OCI-LY7 (cell line): ENCODE measurements at regions not wholly inside any gene's neighbourhood (a gene's known extent, or its start where the extent isn't known, plus 50 kb on each side); places are given as distances from the start of the nearest gene placed in this dataset.

Source experiments
- BruUV-seq: library from RNA; stranded (reverse); fragments of 400-500 nt; replicated peaks from 2 replicates; lab custom pipeline; 2021; lab: Mats Ljungman, UMichigan
- CTCF ChIA-PET: fragments of 300-600 bp; sonication (Branson Sonifier 250); formaldehyde crosslinking; loops from one replicate; lab custom pipeline; 2022; ENCODE audit warnings: antibody characterized with exemption; ENCODE audit not compliant: unreplicated experiment; lab: Charles Lee
- POLR2A ChIA-PET: fragments of 300-600 bp; sonication (Branson Sonifier 250); formaldehyde crosslinking; loops from one replicate; lab custom pipeline; 2022; ENCODE audit warnings: antibody characterized with exemption; lab: Charles Lee
- DNase-seq: peaks from one replicate; pipeline ENCODE4 v3.0.0-alpha.2; 2015; ENCODE audit warnings: low spot score
- H2AFZ ChIP-seq: fragments of 200-600 bp; sonication (generic), shearing (Covaris generic); 2 replicates; pipeline ENCODE4 v1.6.1; 2014; ENCODE audit warnings: mild to moderate bottlenecking, antibody characterized with exemption, low read length, moderate library complexity
- H3K27ac ChIP-seq: fragments of 200-600 bp; sonication (generic); 2 replicates; pipeline ENCODE4 v1.5.1; 2014; ENCODE audit warnings: mixed run types, low read depth, mild to moderate bottlenecking, moderate library complexity, low read length, inconsistent platforms; ENCODE audit not compliant: poor library complexity, severe bottlenecking
- H3K36me3 ChIP-seq: fragments of 200-600 bp; sonication (generic); 2 replicates; pipeline ENCODE4 v1.6.1; 2014; ENCODE audit warnings: mild to moderate bottlenecking, antibody characterized with exemption, low read length, moderate library complexity, mixed read lengths; ENCODE audit not compliant: insufficient read depth
- H3K4me1 ChIP-seq: fragments of 200-600 bp; sonication (generic); 2 replicates; pipeline ENCODE4 v1.5.1; 2014; ENCODE audit warnings: mild to moderate bottlenecking, low read length; ENCODE audit not compliant: insufficient read depth, poor library complexity, severe bottlenecking
- H3K4me2 ChIP-seq: fragments of 200-600 bp; sonication (generic); 2 replicates; pipeline ENCODE4 v1.6.1; 2014; ENCODE audit warnings: mild to moderate bottlenecking, low read length
- H3K4me3 ChIP-seq: fragments of 200-600 bp; sonication (generic); 2 replicates; pipeline ENCODE4 v1.5.1; 2014; ENCODE audit warnings: mild to moderate bottlenecking, low read depth, low read length; ENCODE audit not compliant: poor library complexity, severe bottlenecking
- H3K79me2 ChIP-seq: fragments of 200-600 bp; sonication (generic); 2 replicates; pipeline ENCODE4 v1.6.1; 2016; ENCODE audit warnings: low read depth, mild to moderate bottlenecking, low read length, moderate library complexity, mixed read lengths; ENCODE audit not compliant: insufficient read depth
- H3K9me2 ChIP-seq: fragments of 200-600 bp; sonication (generic); 2 replicates; pipeline ENCODE4 v1.6.1; 2016; ENCODE audit warnings: mild to moderate bottlenecking, low read length, mixed read lengths; ENCODE audit not compliant: insufficient read depth
- H3K9me3 ChIP-seq: fragments of 200-600 bp; sonication (generic); 2 replicates; pipeline ENCODE4 v1.6.1; 2014; ENCODE audit warnings: mild to moderate bottlenecking, mixed run types, low read length, mixed read lengths
- H4K20me1 ChIP-seq: fragments of 200-600 bp; sonication (generic); 2 replicates; pipeline ENCODE4 v1.6.1; 2014; ENCODE audit warnings: mild to moderate bottlenecking, antibody characterized with exemption, low read length, moderate library complexity, mixed read lengths; ENCODE audit not compliant: insufficient read depth
- EZH2phosphoT487 ChIP-seq: fragments of 200-600 bp; sonication (generic); IDR thresholded peaks from 2 replicates; pipeline ENCODE4 v1.6.1; 2018; ENCODE audit warnings: low read depth, borderline replicate concordance, mild to moderate bottlenecking, mixed run types, antibody characterized with exemption, low read length, moderate library complexity, mixed read lengths
- intact Hi-C: fragments of 100-400 bp; cut with micrococcal nuclease; formaldehyde crosslinking; loops from one replicate; pipeline ENCODE4 v1.10.0; 2022; ENCODE audit not compliant: unreplicated experiment
- TF ChIP-seq, protein P1 (sequence below): fragments of 200-600 bp; sonication (generic); conservative IDR thresholded peaks from 2 replicates; pipeline ENCODE4 v1.5.1; 2014; ENCODE audit warnings: mild to moderate bottlenecking, antibody characterized with exemption, low read length, moderate library complexity, mixed read lengths

DNA sequence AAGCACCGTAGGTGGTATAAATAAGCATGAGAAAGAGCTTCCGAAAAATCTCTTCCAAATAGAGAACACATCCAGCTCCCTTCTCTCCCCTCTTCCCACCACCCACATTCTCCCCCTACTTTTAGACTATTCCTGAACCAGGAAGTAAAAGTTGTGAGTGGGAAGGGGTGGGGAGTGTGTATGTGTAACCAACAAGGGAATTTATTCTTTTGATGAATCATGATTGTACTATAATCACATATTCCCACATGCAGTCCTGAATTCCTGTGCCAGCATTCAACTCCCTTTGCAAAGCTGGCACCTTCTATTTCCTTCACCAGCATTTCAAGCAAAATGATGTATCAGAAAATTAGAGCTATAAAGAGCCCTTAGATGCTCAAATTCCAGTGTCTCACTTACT is 230.6 kb upstream of the CHRM2 start:
- CTCF ChIA-PET, result no interaction called here
- no peak overlapping the region for H3K4me3 ChIP-seq
- no peaks in the 10 kb centered on the region for H3K36me3 ChIP-seq

GRCh38 chr7:136635751-136636150 is 232.7 kb upstream of the CHRM2 start:
- ChIA-PET POLR2A (interaction anchor here (0.6 kb wide), 1 partner anchor 49 kb away, joined by 3 read pairs; no protein-coding TSS in a partner anchor), CTCF (no interaction called here)
- no TSS peak for BruUV-seq
- H3K27ac ChIP-seq, result no peak overlapping the region
- H3K4me3 ChIP-seq, result no peak overlapping the region
- H4K20me1 ChIP-seq, result no peaks in the 10 kb centered on the region
- H3K9me3 ChIP-seq, result no peaks in the 10 kb centered on the region
- no peaks in the 10 kb centered on the region for H3K79me2 ChIP-seq
- H2AFZ ChIP-seq, result no peak overlapping the region
- no peaks in the 10 kb centered on the region for H3K9me2 ChIP-seq
- TF ChIP-seq, protein P1, sequence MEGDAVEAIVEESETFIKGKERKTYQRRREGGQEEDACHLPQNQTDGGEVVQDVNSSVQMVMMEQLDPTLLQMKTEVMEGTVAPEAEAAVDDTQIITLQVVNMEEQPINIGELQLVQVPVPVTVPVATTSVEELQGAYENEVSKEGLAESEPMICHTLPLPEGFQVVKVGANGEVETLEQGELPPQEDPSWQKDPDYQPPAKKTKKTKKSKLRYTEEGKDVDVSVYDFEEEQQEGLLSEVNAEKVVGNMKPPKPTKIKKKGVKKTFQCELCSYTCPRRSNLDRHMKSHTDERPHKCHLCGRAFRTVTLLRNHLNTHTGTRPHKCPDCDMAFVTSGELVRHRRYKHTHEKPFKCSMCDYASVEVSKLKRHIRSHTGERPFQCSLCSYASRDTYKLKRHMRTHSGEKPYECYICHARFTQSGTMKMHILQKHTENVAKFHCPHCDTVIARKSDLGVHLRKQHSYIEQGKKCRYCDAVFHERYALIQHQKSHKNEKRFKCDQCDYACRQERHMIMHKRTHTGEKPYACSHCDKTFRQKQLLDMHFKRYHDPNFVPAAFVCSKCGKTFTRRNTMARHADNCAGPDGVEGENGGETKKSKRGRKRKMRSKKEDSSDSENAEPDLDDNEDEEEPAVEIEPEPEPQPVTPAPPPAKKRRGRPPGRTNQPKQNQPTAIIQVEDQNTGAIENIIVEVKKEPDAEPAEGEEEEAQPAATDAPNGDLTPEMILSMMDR, result no peak
- no peak for TF ChIP-seq EZH2phosphoT487
- H3K4me2 ChIP-seq, result no peak overlapping the region
- H3K36me3 ChIP-seq, result no peaks in the 10 kb centered on the region
- no peak for DNase-seq
- no peaks in the 10 kb centered on the region for H3K4me1 ChIP-seq
- intact Hi-C loops, result no loop called here

More for the DNA sequence above, 230.6 kb upstream of the CHRM2 start:
- Histone ChIP-seq H3K79me2 (no peaks in the 10 kb centered on the region), H3K27ac (no peak overlapping the region), H2AFZ (no peak overlapping the region), H3K9me2 (no peaks in the 10 kb centered on the region), H3K4me1 (no peaks in the 10 kb centered on the region), H4K20me1 (no peaks in the 10 kb centered on the region), H3K9me3 (no peaks in the 10 kb centered on the region), H3K4me2 (no peak overlapping the region)
- TF ChIP-seq, protein P1, result no peak
- TF ChIP-seq EZH2phosphoT487, result no peak
- POLR2A ChIA-PET, result interaction anchor here (0.8 to 1.0 kb wide), 2 partner anchors 11 to 14 kb away, joined by 6 read pairs; no protein-coding TSS in a partner anchor
- no TSS peak for BruUV-seq
- intact Hi-C loops, result no loop called here
- DNase-seq, result no peak

GRCh38 chr7:136618818-136619217 is 249.6 kb upstream of the CHRM2 start:
- Histone ChIP-seq H3K9me3 (no peaks in the 10 kb centered on the region; the same call in 1 of the 2 replicates), H3K4me2 (no peak overlapping the region), H3K4me3 (no peak overlapping the region), H2AFZ (no peak overlapping the region), H3K4me1 (no peaks in the 10 kb centered on the region), H3K36me3 (no peaks in the 10 kb centered on the region), H3K79me2 (no peaks in the 10 kb centered on the region), H3K9me2 (no peaks in the 10 kb centered on the region), H4K20me1 (no peaks in the 10 kb centered on the region), H3K27ac (no peak overlapping the region)
- intact Hi-C loops, result no loop called here
- ChIA-PET CTCF (no interaction called here), POLR2A (interaction anchor here (0.7 kb wide), 4 partner anchors 14 to 1524 kb away, joined by 3 to 5 read pairs (median 4); no protein-coding TSS in a partner anchor)
- BruUV-seq, result no TSS peak
- DNase-seq, result no peak
- TF ChIP-seq EZH2phosphoT487, result no peak
- TF ChIP-seq, protein P1, result no peak
